Mucosa of rectum (tissue), 2 donors: ENCODE measurements at regions not wholly inside any gene's neighbourhood (a gene's known extent, or its start where the extent isn't known, plus 50 kb on each side); places are given as distances from the start of the nearest gene placed in this dataset.

Source experiments
- H3K27ac ChIP-seq, 2 donors: one replicate each; pipeline ENCODE4 v1.7.0; 2013; ENCODE audit warnings: inconsistent platforms in 2 of 2, low read depth in 2 of 2, low read length in 2 of 2
- H3K27me3 ChIP-seq, 2 donors: one replicate each; pipeline ENCODE4 v1.7.0; 2013; ENCODE audit warnings: low read length in 2 of 2; ENCODE audit not compliant: control insufficient read depth in 2 of 2, insufficient read depth in 2 of 2
- H3K36me3 ChIP-seq, 2 donors: one replicate each; pipeline ENCODE4 v1.7.0; 2013; ENCODE audit warnings: low read length in 2 of 2; ENCODE audit not compliant: control insufficient read depth in 2 of 2, insufficient read depth in 2 of 2
- H3K4me1 ChIP-seq, 2 donors: one replicate each; pipeline ENCODE4 v1.7.0; 2013; ENCODE audit warnings: low read length in 2 of 2, mild to moderate bottlenecking in 1 of 2; ENCODE audit not compliant: control insufficient read depth in 2 of 2, insufficient read depth in 2 of 2
- H3K4me3 ChIP-seq, 2 donors: one replicate each; pipeline ENCODE4 v1.7.0; 2013; ENCODE audit warnings: low read length in 2 of 2
- H3K9ac ChIP-seq, 2 donors: one replicate each; pipeline ENCODE4 v1.7.0; 2013; ENCODE audit warnings: low read length in 2 of 2, low read depth in 1 of 2, mild to moderate bottlenecking in 1 of 2
- H3K9me3 ChIP-seq, 2 donors: one replicate each; pipeline ENCODE4 v1.7.0; 2013; ENCODE audit warnings: low read length in 2 of 2; ENCODE audit not compliant: control insufficient read depth in 2 of 2
- donor health status: healthy.
- donor health status: Normal muscosa, but diverticular disease.

DNA sequence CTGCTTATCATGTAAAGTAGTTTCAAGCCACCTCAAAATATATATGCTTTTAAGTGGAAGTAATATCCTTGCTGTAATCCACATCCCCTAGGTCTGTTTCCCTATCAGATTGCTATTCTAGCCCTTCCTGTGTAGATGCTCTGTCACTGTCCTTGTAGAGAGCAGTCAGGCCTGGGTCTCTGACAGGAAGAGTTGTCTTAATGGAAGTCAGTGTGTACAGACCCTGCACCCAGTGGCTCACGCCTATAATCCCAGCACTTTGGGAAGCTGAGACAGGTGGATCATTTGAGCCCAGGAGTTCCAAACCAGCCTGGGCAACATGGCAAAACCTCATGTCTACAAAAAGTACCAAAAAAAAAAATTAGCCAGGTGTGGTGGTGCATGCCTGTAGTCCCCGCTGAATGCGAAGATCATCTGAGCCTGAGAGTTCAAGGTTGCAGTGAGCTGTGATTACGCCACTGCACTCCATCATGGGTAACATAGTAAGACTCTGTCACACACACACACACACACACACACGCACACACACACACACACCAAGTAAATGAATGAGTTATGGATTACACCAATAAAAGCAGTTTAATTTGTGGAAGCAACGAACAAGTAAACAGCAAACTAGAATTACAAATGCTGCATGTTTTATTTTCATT lies 70.2 kb upstream of the DSC1 start:
- Histone ChIP-seq H3K4me1 (peaks cover 3 to 10% of the 10 kb centered on the region in 2 donors), H3K27ac (peak overlapping the region in 1 of 2 donors; percentile 2), H3K9ac (no peak overlapping the region), H3K9me3 (no peaks in the 10 kb centered on the region), H3K36me3 (no peaks in the 10 kb centered on the region), H3K4me3 (no peak overlapping the region), H3K27me3 (no peaks in the 10 kb centered on the region)

- no peak overlapping the region for H3K9ac ChIP-seq
- no peaks in the 10 kb centered on the region for H3K36me3 ChIP-seq
- H3K27me3 ChIP-seq, result no peaks in the 10 kb centered on the region
- H3K27ac ChIP-seq, result peak overlapping the region in 1 of 2 donors; percentile 2
- H3K4me3 ChIP-seq, result peak overlapping the region in 1 of 2 donors; percentile 2
- peaks cover 3 to 11% of the 10 kb centered on the region in 2 donors for H3K4me1 ChIP-seq
- no peaks in the 10 kb centered on the region for H3K9me3 ChIP-seq
Measured at GRCh38 chr18:31233621-31234275, 71.1 kb upstream of the DSC1 start.

- Histone ChIP-seq H3K4me1 (peaks cover 7 to 12% of the 10 kb centered on the region in 2 donors), H3K36me3 (no peaks in the 10 kb centered on the region), H3K27ac (no peak overlapping the region), H3K9me3 (no peaks in the 10 kb centered on the region), H3K9ac (no peak overlapping the region), H3K27me3 (no peaks in the 10 kb centered on the region), H3K4me3 (no peak overlapping the region)
Measured at GRCh38 chr18:31235856-31236255, 73.2 kb upstream of the DSC1 start.

DNA sequence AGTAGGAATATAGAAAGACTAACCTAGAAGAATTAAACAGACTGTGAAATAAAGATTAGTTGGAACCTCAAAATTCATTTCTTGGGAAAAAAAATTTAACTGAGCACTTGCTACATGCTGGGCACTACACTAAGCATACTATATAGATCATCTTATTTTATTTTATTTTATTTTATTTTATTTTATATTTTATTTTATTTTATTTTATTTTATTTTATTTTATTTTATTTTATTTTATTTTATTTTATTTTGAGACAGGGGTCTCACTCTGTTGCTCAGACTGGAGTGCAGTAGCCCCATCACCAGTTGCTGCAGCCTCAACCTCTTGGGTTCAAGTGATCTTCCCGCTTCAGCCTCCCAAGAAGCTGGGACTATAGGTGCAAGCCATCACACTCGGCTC lies 74.5 kb upstream of the DSC1 start:
- H3K36me3 ChIP-seq, result no peaks in the 10 kb centered on the region
- H3K4me3 ChIP-seq, result no peak overlapping the region
- no peak overlapping the region for H3K9ac ChIP-seq
- no peak overlapping the region for H3K27ac ChIP-seq
- peaks cover 9 to 18% of the 10 kb centered on the region in 2 donors for H3K4me1 ChIP-seq
- H3K9me3 ChIP-seq, result no peaks in the 10 kb centered on the region
- H3K27me3 ChIP-seq, result no peaks in the 10 kb centered on the region

DNA sequence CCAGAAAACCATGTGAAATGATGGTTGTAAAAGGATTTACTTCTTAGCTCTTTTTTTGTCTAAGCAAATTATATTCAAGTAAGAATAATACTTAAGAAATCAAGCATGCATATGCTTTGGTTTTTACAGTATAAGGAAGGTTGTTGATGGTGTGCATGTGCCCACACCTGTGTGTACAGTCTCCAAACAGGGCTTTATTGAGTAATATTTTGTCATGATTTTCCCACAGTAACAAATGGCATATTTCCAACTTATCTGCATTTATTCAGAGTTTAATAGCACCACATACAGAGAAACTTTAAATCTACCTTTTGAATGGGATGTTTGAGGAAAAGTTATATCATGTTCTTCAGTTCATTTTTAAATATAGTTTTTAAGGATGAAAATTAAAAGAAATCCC lies 76.5 kb upstream of the DSG1 start:
- no peaks in the 10 kb centered on the region for H3K36me3 ChIP-seq
- peaks cover 24 to 45% of the 10 kb centered on the region in 2 donors for H3K4me1 ChIP-seq
- no peaks in the 10 kb centered on the region for H3K9me3 ChIP-seq
- peak overlapping the region; percentile 70 to 83 for H3K27ac ChIP-seq
- no peaks in the 10 kb centered on the region for H3K27me3 ChIP-seq
- H3K9ac ChIP-seq, result no peak overlapping the region
- no peak overlapping the region for H3K4me3 ChIP-seq

DNA sequence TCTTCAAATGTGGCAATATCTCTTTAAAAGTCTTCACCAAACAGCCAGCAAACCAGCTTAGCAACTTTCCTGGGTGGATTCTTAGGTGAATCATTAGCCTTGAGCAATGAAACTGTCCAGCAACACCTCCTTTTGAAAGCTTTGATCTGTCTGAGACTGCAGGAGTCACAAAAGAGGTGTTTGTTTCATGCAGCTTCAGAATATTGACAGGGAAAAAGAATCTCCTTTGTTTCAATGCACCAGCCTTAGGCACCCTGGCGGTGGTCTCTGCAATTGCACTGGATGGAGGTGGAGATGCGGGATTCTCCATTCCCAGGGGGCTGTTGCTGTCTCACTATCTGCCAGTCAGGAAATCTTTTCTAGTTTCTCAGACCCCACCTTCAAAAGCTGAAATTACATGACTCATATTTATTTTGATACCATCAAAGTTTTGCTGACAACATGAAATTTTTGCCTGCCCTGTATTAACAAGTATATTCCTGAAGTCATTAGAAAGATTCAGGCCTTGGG lies 76.0 kb upstream of the DSG1 start:
- Histone ChIP-seq H3K9me3 (no peaks in the 10 kb centered on the region), H3K27me3 (no peaks in the 10 kb centered on the region), H3K36me3 (no peaks in the 10 kb centered on the region), H3K9ac (no peak overlapping the region), H3K4me3 (peak overlapping the region in 1 of 2 donors; percentile 27), H3K27ac (peak overlapping the region; percentile 83), H3K4me1 (peaks cover 24 to 45% of the 10 kb centered on the region in 2 donors)

DNA sequence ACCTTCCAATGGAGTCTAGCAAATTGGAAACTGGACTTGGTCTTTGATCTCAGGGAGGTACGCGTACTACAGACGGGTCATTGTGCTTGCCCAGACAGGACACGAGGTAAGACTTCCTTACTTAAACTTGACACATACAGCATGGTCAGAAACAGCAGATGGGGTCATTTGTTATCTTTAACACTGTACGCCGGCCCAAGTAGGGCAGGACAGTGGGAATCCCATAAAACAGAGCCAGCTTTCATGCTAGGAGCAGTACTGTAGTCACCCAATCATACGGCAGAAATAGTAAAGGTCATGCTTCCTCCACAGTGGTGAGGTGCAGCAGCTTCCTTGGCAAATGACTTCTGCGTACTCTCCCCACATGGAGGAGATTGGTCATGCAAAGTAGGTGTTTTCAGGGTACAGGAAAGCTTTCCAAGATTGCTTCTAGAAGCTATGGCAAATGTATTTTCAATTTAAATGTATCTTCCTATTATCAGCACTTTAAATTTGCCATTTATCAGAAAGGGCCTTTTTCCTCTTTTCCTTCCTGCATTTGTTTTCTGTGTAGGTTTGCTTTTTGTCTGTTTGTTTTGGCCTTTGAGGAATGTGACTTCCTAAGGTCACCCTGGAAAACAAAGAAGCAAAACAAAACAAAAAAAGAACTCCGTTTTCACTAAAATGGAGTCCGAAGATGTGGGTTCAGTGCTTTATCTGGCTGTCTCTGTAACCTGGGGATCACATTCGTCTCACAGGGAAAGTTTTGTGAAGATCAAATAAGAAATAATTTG lies 74.0 kb upstream of the DSG1 start:
- Histone ChIP-seq H3K27me3 (no peaks in the 10 kb centered on the region), H3K4me3 (peak overlapping the region in 1 of 2 donors; percentile 5), H3K27ac (peak overlapping the region; percentile 68 to 74), H3K4me1 (peaks cover 24 to 42% of the 10 kb centered on the region in 2 donors), H3K9me3 (no peaks in the 10 kb centered on the region), H3K36me3 (no peaks in the 10 kb centered on the region), H3K9ac (peak overlapping the region in 1 of 2 donors; percentile 10)

DNA sequence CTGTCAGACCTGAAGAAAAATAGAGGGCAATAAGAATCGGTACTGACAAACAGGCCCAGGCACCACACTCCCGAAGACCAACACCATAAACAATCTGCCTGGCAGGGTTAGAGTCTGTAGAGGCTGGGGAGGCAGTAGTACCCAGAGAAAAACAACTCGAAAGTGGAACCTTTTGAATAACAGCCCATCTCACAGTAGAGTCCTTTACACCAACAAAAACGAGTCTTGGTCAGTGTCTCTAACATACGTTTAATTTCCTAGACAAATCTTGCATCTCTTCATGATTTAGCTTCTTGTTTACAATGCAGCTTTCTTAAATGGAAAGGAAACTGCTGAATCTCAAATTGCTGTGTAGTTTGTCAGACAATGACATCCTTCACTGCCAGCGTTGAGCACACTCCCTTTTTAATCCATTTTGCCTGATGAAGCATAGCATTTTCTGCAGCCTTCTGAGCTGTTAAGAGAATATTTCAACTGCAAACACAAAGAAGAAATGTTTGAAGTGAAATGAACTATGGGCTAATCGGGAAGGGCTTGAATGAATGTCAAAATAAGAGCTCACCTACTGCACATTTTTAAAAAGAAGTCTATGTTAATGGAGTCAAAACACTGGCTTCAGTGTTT lies 73.1 kb upstream of the DSG1 start:
- no peaks in the 10 kb centered on the region for H3K36me3 ChIP-seq
- peak overlapping the region in 1 of 2 donors; percentile 8 for H3K4me3 ChIP-seq
- H3K27ac ChIP-seq, result peak overlapping the region; percentile 68 to 74
- no peaks in the 10 kb centered on the region for H3K9me3 ChIP-seq
- H3K4me1 ChIP-seq, result peaks cover 24 to 42% of the 10 kb centered on the region in 2 donors
- H3K9ac ChIP-seq, result no peak overlapping the region
- H3K27me3 ChIP-seq, result no peaks in the 10 kb centered on the region

DNA sequence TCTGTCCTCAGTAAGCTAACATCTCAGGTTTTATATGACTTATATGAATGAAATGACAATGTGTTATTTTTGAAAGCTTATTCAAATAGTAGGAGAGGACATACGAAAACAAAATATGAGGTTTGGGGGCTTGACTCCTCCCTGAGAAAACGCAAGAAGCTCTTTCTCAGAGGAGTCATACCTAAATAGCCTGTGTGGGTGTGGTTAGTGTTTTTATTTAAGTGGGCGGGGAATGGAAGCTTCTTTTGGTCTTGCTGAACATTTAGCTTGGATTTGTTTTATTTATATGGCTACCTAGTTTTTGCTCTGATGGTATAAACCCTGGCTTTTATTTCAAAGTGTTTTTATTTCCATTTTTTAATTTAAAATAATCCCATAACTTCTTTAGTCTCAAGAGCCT lies 72.1 kb upstream of the DSG1 start:
- no peak overlapping the region for H3K27ac ChIP-seq
- no peak overlapping the region for H3K9ac ChIP-seq
- H3K4me3 ChIP-seq, result no peak overlapping the region
- no peaks in the 10 kb centered on the region for H3K36me3 ChIP-seq
- H3K27me3 ChIP-seq, result no peaks in the 10 kb centered on the region
- no peaks in the 10 kb centered on the region for H3K9me3 ChIP-seq
- H3K4me1 ChIP-seq, result peaks cover 20 to 42% of the 10 kb centered on the region in 2 donors
